ENCODE measurements at regions not wholly inside any gene's neighbourhood (a gene's known extent, or its start where the extent isn't known, plus 50 kb on each side); places are given as distances from the start of the nearest gene placed in this dataset.
A peak's percentile ranks its signal among the peaks of the same experiment; 100 is the strongest.

- WGBS, result 83% methylated on average over 5 of the region's 5 CpGs
- Histone ChIP-seq H3K4ac (ENCODE audit: low read depth in 1 of 2, low read length in 2 of 2) (no peak overlapping the region), H3K27ac (ENCODE audit: low read length, poor library complexity, severe bottlenecking) (no peak overlapping the region), H3K9ac (ENCODE audit: low read length) (no peak overlapping the region), H3K36me3 (ENCODE audit: control insufficient read depth in 1 of 2, insufficient read depth in 2 of 2, low read depth in 1 of 2, low read length in 2 of 2) (no peaks in the 10 kb centered on the region), H2BK5ac (ENCODE audit: low read depth, low read length, poor library complexity, severe bottlenecking) (no peak overlapping the region), H2BK120ac (ENCODE audit: low read depth, low read length) (no peak overlapping the region), H3K14ac (ENCODE audit: low read length in 2 of 2) (peak overlapping the region in 1 of 2 experiments; percentile 4), H2AK5ac (ENCODE audit: low read length, severe bottlenecking) (no peak overlapping the region), H3K23ac (ENCODE audit: low read length in 2 of 2) (no peak overlapping the region), H3K4me3 (ENCODE audit: insufficient read depth in 1 of 2, low read depth in 1 of 2, low read length in 2 of 2) (no peak overlapping the region), H2AFZ (ENCODE audit: low read depth, low read length) (no peak overlapping the region), H3K18ac (ENCODE audit: low read depth in 1 of 2, low read length in 2 of 2) (no peak overlapping the region), H4K8ac (ENCODE audit: low read length) (no peak overlapping the region), H2BK15ac (ENCODE audit: low read depth, poor library complexity, severe bottlenecking) (no peak overlapping the region), H3K4me1 (ENCODE audit: control insufficient read depth, insufficient read depth, low read depth, low read length) (peaks cover 6% of the 10 kb centered on the region), H3K9me3 (ENCODE audit: control insufficient read depth, low read length) (no peaks in the 10 kb centered on the region), H2BK12ac (ENCODE audit: low read length in 2 of 2) (peak overlapping the region in 1 of 2 experiments; percentile 15), H3K79me1 (replicated peaks; ENCODE audit: low read length, poor library complexity, severe bottlenecking) (no peaks in the 10 kb centered on the region), H4K91ac (ENCODE audit: low read length) (no peak overlapping the region), H3K4me2 (ENCODE audit: low read length, poor library complexity, severe bottlenecking) (no peak overlapping the region), H3K27me3 (ENCODE audit: control insufficient read depth in 1 of 2, insufficient read depth in 1 of 2, low read length in 2 of 2) (no peaks in the 10 kb centered on the region)
- DNase-seq, result no peak
Observed at GRCh38 chr5:92922231-92922967, 658.6 kb downstream of the NR2F1-AS1 start.

- Histone ChIP-seq H4K91ac (ENCODE audit: low read length) (no peak overlapping the region), H3K79me1 (replicated peaks; ENCODE audit: low read length, poor library complexity, severe bottlenecking) (no peaks in the 10 kb centered on the region)
- no peak for DNase-seq
Observed at GRCh38 chr5:92917044-92917443, 664.0 kb downstream of the NR2F1-AS1 start.

GRCh38 chr5:92916036-92916435 is 665.0 kb downstream of the NR2F1-AS1 start:
- H3K4me3 ChIP-seq (ENCODE audit: insufficient read depth in 1 of 2, low read depth in 1 of 2, low read length in 2 of 2), result no peak overlapping the region
- H2BK15ac ChIP-seq (ENCODE audit: low read depth, poor library complexity, severe bottlenecking), result no peak overlapping the region
- H2AK5ac ChIP-seq (ENCODE audit: low read length, severe bottlenecking), result no peak overlapping the region
- no peak overlapping the region for H2AFZ ChIP-seq (ENCODE audit: low read depth, low read length)
- H3K18ac ChIP-seq (ENCODE audit: low read depth in 1 of 2, low read length in 2 of 2), result no peak overlapping the region
- DNase-seq, result peak; percentile 10
- no peak overlapping the region for H2BK12ac ChIP-seq (ENCODE audit: low read length in 2 of 2)
- no peak overlapping the region for H2BK120ac ChIP-seq (ENCODE audit: low read depth, low read length)
- no peaks in the 10 kb centered on the region for H3K36me3 ChIP-seq (ENCODE audit: control insufficient read depth in 1 of 2, insufficient read depth in 2 of 2, low read depth in 1 of 2, low read length in 2 of 2)
- H4K91ac ChIP-seq (ENCODE audit: low read length), result no peak overlapping the region
- H3K4me1 ChIP-seq (ENCODE audit: control insufficient read depth, insufficient read depth, low read depth, low read length), result no peaks in the 10 kb centered on the region
- WGBS, result 100% methylated on average over 3 of the region's 3 CpGs
- no peak overlapping the region for H4K8ac ChIP-seq (ENCODE audit: low read length)
- H2BK5ac ChIP-seq (ENCODE audit: low read depth, low read length, poor library complexity, severe bottlenecking), result no peak overlapping the region
- no peaks in the 10 kb centered on the region for H3K9me3 ChIP-seq (ENCODE audit: control insufficient read depth, low read length)
- H3K4me2 ChIP-seq (ENCODE audit: low read length, poor library complexity, severe bottlenecking), result no peak overlapping the region
- H3K27me3 ChIP-seq (ENCODE audit: control insufficient read depth in 1 of 2, insufficient read depth in 1 of 2, low read length in 2 of 2), result no peaks in the 10 kb centered on the region
- no peaks in the 10 kb centered on the region for H3K79me1 ChIP-seq (replicated peaks; ENCODE audit: low read length, poor library complexity, severe bottlenecking)
- no peak overlapping the region for H3K4ac ChIP-seq (ENCODE audit: low read depth in 1 of 2, low read length in 2 of 2)
- no peak overlapping the region for H3K27ac ChIP-seq (ENCODE audit: low read length, poor library complexity, severe bottlenecking)
- no peak overlapping the region for H3K14ac ChIP-seq (ENCODE audit: low read length in 2 of 2)
- no peak overlapping the region for H3K23ac ChIP-seq (ENCODE audit: low read length in 2 of 2)
- no peak overlapping the region for H3K9ac ChIP-seq (ENCODE audit: low read length)

More at GRCh38 chr5:92917044-92917443, 664.0 kb downstream of the NR2F1-AS1 start:
- Histone ChIP-seq H3K14ac (ENCODE audit: low read length in 2 of 2) (no peak overlapping the region), H2BK5ac (ENCODE audit: low read depth, low read length, poor library complexity, severe bottlenecking) (no peak overlapping the region), H2BK15ac (ENCODE audit: low read depth, poor library complexity, severe bottlenecking) (no peak overlapping the region), H2BK120ac (ENCODE audit: low read depth, low read length) (no peak overlapping the region), H3K27ac (ENCODE audit: low read length, poor library complexity, severe bottlenecking) (no peak overlapping the region), H3K36me3 (ENCODE audit: control insufficient read depth in 1 of 2, insufficient read depth in 2 of 2, low read depth in 1 of 2, low read length in 2 of 2) (no peaks in the 10 kb centered on the region), H3K27me3 (ENCODE audit: control insufficient read depth in 1 of 2, insufficient read depth in 1 of 2, low read length in 2 of 2) (no peaks in the 10 kb centered on the region), H3K4ac (ENCODE audit: low read depth in 1 of 2, low read length in 2 of 2) (no peak overlapping the region), H2AFZ (ENCODE audit: low read depth, low read length) (no peak overlapping the region), H3K9me3 (ENCODE audit: control insufficient read depth, low read length) (no peaks in the 10 kb centered on the region), H4K8ac (ENCODE audit: low read length) (no peak overlapping the region), H3K4me3 (ENCODE audit: insufficient read depth in 1 of 2, low read depth in 1 of 2, low read length in 2 of 2) (no peak overlapping the region), H3K23ac (ENCODE audit: low read length in 2 of 2) (no peak overlapping the region), H3K4me1 (ENCODE audit: control insufficient read depth, insufficient read depth, low read depth, low read length) (no peaks in the 10 kb centered on the region), H2BK12ac (ENCODE audit: low read length in 2 of 2) (no peak overlapping the region), H3K18ac (ENCODE audit: low read depth in 1 of 2, low read length in 2 of 2) (no peak overlapping the region), H3K9ac (ENCODE audit: low read length) (no peak overlapping the region), H3K4me2 (ENCODE audit: low read length, poor library complexity, severe bottlenecking) (no peak overlapping the region), H2AK5ac (ENCODE audit: low read length, severe bottlenecking) (no peak overlapping the region)
- WGBS, result no CpG with 5 or more reads among the region's 2 CpGs

- no peak overlapping the region for H2BK120ac ChIP-seq (ENCODE audit: low read depth, low read length)
- no peaks in the 10 kb centered on the region for H3K9me3 ChIP-seq (ENCODE audit: control insufficient read depth, low read length)
- no peak overlapping the region for H4K8ac ChIP-seq (ENCODE audit: low read length)
- no peak overlapping the region for H2AK5ac ChIP-seq (ENCODE audit: low read length, severe bottlenecking)
- no peak overlapping the region for H2AFZ ChIP-seq (ENCODE audit: low read depth, low read length)
- H2BK12ac ChIP-seq (ENCODE audit: low read length in 2 of 2), result no peak overlapping the region
- H2BK5ac ChIP-seq (ENCODE audit: low read depth, low read length, poor library complexity, severe bottlenecking), result no peak overlapping the region
- no peak overlapping the region for H3K4me3 ChIP-seq (ENCODE audit: insufficient read depth in 1 of 2, low read depth in 1 of 2, low read length in 2 of 2)
- H3K4me1 ChIP-seq (ENCODE audit: control insufficient read depth, insufficient read depth, low read depth, low read length), result peaks cover 1% of the 10 kb centered on the region
- no peak overlapping the region for H4K91ac ChIP-seq (ENCODE audit: low read length)
- H3K9ac ChIP-seq (ENCODE audit: low read length), result no peak overlapping the region
- WGBS, result no CpG with 5 or more reads among the region's 1 CpG
- H3K18ac ChIP-seq (ENCODE audit: low read depth in 1 of 2, low read length in 2 of 2), result no peak overlapping the region
- no peak overlapping the region for H2BK15ac ChIP-seq (ENCODE audit: low read depth, poor library complexity, severe bottlenecking)
- H3K23ac ChIP-seq (ENCODE audit: low read length in 2 of 2), result no peak overlapping the region
- H3K36me3 ChIP-seq (ENCODE audit: control insufficient read depth in 1 of 2, insufficient read depth in 2 of 2, low read depth in 1 of 2, low read length in 2 of 2), result no peaks in the 10 kb centered on the region
- H3K27ac ChIP-seq (ENCODE audit: low read length, poor library complexity, severe bottlenecking), result no peak overlapping the region
- H3K4ac ChIP-seq (ENCODE audit: low read depth in 1 of 2, low read length in 2 of 2), result no peak overlapping the region
- no peak for DNase-seq
- no peak overlapping the region for H3K14ac ChIP-seq (ENCODE audit: low read length in 2 of 2)
- H3K27me3 ChIP-seq (ENCODE audit: control insufficient read depth in 1 of 2, insufficient read depth in 1 of 2, low read length in 2 of 2), result no peaks in the 10 kb centered on the region
- H3K79me1 ChIP-seq (replicated peaks; ENCODE audit: low read length, poor library complexity, severe bottlenecking), result no peaks in the 10 kb centered on the region
- H3K4me2 ChIP-seq (ENCODE audit: low read length, poor library complexity, severe bottlenecking), result no peak overlapping the region
Observed at GRCh38 chr5:92912283-92912682, 668.7 kb downstream of the NR2F1-AS1 start.
